Urothelium cell line (cell line): ENCODE measurements at regions not wholly inside any gene's neighbourhood (a gene's known extent, or its start where the extent isn't known, plus 50 kb on each side); places are given as distances from the start of the nearest gene placed in this dataset.
"Not testable (repeated sequence)": the region's sequence is repeated elsewhere in the genome, so short reads cannot be mapped to it uniquely, and the experiment has no call there.

Source experiments
- DNase-seq: peaks from one replicate; pipeline ENCODE4 v3.0.0; 2011; ENCODE audit warnings: low spot score, mixed read lengths
- FAIRE-seq: peaks from 2 replicates; lab custom pipeline; 2011; peaks lifted over from hg19 to GRCh38; lab: Jason Lieb, UNC

DNA sequence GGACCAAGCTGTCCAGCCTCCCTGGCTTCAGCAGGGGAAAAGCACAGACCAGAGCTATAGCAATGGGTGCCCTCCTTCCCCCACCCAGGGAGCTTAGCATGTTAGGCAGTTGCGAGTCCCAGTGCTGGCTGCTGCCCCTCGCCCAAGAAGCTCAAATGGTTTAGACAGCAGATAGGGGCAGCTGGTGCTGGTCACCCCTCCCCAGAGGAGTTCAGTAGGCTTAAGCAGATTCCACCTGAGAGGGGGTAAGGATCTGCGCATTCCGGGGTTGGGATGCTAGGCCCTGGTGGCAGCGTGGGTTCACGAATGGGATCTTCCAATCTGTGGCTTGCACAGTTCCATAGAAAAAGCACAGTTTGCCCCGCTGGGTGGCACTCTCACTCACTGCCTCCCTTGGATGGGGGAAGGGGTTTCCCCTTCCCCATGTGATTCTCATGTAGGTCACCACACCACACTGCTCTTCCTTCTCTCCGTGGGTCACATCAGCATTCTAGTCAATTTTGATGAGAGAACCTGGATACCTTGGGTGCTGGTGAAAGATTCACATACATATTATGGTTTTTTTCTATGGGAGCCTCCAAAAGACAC is 665.6 kb downstream of the C12orf50 start:
- no peak for DNase-seq
- FAIRE-seq: no peak

DNA sequence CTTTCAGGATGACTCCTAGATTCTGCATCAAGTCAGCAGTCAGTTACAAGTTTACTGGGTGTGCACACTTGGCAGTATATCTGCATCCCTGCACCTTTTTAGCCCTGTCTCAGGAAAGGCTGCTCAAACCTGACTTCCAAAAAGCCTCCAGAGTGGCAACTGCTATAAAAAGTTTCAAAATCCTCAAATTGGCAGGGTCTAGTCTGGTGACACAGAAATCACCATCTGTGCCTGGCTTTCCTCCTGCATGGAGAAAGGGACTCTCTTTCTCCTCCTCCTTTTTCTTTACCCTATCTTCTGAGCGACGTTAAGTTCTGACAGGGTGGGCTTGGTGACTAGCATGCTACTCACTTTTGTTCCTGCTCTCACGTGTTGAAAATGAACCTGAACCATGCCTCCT is 679.5 kb downstream of the C12orf50 start:
- no peak for FAIRE-seq

DNA sequence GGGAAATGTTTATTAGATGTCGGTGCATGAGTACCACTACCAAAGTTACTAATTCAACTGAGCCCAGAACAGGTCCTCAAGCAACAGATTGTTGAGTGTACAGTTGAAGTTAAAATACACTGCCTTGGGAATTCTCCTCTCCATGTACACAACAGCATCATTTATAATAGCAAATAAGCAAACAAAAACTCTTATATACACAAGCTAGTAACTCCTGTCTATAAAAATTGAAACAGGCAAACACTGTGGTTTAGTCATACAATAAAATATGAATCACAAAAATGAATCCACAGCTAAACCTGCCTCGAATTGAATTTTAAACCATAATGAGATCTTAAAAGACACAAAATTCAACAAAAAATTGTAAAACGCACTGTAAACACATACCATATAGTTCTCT is 681.1 kb downstream of the C12orf50 start:
- DNase-seq (no peak), FAIRE-seq (no peak)

More for the DNA sequence above, 679.5 kb downstream of the C12orf50 start:
- DNase-seq: no peak

DNA sequence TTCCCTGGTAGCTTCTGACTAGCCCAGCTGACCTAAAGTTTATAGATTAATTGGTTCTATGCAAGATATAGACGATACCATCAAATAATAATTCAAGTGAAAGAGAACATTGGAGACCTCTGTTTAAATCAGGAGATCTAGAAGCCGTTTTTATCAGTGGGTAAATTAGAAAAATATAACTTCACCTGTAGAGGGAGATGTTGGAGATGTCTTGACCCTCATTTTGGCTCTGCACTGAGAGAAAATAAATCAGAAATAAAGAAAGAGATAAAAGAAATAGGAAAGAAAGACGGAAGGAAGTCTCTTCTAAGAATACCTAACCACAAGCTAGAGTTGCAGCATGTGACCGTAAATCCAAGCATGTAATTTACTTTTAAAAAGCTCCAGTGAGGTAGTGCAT is 684.5 kb downstream of the C12orf50 start:
- FAIRE-seq: no peak
- peak; percentile 2 for DNase-seq

DNA sequence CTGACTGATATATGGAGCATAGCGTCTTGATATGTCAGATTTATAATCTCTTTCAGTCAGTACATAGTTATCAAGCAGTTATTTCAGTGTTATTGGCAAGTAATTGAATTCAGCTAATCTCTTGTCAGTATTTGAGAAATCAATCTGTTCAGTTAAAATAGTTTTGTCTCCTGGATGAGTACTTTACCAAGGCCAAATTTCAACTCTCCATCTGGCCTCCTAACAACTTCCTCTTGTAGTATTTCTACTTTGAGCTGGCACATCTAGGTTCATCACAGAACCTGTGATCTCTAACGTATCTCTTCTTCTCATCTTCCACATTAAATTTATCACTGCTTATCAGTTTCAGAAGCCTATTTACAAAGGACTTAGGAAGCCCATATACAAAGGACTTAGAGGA is 690.5 kb downstream of the C12orf50 start:
- no peak for FAIRE-seq

DNA sequence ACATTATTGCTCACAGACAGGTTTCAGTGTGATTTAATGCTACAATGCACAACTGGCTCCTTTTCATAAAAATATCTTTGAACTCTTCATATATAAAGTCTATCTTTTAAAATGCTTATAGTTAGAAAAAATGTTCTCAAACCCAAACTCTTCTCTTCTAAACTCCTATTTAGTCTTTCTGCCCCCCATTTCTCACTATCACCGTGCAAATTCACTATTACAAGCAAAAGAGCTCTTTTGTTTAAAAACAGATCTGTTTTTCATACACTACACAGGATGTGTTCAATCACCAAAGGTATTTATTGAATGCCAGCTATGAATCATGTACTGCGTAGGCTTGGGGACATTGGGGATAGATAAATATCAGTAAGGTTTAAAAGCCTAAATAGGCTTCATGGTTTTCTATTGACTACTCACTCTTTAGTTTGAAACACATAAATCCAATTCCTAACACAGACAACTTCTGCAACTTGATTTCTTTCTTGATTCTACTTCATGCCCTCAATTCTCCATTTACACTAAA is 692.3 kb downstream of the C12orf50 start:
- DNase-seq (no peak), FAIRE-seq (no peak)

More for the DNA sequence above, 690.5 kb downstream of the C12orf50 start:
- DNase-seq: no peak

DNA sequence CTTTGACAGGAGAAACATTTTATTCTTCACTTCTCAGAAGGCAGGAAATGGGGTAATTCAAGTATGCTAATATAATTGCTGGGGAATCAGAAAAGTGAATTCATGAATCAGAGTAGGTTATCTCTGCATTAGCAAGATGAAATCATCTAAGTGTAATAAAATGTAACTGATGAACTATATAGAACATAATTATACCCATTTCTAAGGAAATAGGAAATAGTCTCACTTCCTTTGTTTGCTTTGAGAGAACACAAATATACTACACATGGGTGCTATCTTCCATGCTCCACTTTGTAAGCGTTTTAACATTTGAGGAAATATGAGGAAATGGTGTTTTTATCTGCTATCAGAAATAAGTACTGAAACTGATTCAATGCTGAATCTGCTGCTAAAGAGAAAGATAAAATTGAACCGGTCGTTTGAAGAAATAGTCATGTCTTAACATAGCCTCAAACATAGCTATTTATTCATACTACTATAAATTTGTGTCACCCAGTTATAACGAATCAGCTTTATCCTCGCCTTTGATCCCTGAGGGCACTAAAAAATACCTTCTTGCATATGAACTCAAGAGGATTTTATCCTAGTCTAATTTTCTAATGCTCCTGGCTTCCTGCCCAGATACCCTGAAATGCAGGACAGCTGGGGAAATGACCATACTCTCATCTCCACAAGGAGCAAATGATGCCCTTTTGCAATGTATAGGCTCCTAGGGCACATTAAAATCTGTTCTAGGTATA is 696.0 kb downstream of the C12orf50 start:
- FAIRE-seq: no peak
- DNase-seq: no peak

DNA sequence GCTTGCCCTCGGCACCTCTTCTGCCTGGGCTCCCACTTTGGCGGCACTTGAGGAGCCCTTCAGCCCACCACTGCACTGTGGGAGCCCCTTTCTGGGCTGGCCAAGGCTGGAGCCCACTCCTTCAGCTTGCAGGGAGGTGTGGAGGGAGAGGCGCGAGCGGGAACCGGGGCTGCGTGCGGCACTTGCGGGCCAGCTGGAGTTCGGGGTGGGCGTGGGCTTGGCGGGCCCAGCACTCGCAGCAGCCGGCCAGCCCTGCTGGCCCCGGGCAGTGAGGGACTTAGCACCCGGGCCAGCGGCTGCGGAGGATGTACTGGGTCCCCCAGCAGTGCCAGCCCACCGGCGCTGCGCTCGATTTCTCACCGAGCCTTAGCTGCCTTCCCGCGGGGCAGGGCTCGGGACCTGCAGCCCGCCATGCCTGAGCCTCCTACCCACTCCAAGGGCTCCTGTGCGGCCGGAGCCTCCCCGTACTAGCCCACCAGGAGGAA is 699.1 kb downstream of the C12orf50 start:
- not testable (repeated sequence) for FAIRE-seq, DNase-seq

DNA sequence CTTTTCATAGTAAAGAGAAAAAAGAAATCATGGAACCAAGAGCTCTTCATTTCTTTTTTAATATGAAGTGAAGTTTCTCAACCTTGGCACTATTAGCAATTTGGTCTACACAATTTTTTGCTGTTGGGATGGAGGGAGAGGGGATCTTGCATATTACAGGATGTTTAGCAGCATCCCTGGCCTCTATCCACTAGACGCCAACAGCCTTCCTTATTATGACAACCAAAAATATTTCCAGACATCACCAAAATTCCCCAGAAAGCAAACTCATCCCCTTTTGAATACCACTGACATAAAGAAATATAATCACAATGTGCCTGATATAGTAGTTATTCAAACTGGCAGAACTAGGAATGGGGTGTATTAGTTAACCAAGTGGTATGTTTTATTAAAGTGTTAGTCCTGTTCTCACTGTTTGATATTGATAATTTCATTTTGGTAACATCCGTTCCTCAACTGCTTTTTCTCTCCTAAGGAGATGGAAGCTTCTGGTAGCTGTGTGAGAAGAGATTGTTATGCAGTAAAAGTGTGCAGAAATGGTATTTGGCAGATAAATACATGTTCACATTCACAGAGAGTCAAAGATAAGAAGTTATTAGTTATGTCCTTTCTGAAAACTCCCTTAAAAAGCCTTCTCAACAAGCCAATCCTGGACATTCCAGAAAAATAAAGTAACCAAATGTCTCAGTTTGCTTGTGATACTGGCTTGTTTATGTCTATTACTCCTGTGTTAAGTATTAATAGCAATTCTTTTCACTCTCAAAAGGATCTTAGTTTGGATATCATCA is 699.9 kb downstream of the C12orf50 start:
- FAIRE-seq (no peak), DNase-seq (no peak)

DNA sequence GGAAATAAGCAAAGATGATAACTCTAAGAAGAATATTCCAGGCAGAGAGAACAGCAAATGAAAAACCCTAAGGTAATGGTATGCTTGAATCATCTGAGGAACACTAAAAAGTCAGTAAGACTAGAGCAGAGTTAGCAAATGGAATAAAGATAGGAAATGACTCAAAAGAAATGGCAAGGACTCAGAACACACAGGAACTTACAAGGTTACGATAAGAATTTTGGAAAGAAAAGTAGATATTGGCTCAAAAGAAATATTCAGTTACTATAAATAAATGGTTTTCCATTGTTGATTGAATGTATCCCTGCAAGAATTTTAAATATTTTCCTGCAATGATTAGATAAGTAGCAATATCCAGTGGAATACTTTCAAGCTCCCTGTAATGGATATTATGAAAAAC is 705.8 kb downstream of the C12orf50 start:
- FAIRE-seq: no peak
- DNase-seq: no peak

DNA sequence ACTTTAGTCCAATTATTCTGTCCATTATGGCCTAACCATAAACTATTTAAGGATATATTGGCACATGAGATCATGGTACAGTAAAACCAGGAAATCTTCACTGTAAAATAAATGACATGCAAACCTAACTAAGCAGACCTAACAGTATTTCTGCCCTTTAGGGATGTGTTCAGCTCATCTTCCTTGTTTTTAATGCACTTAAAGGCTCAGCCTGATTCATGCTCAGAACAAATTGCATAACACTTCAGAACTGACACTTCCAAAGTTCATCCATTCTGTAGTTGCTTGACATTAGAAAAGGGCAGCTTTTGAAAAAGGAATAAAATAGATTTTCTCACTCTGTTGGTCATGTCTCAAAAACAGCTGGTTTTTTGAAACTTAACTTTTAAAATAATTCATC is 708.5 kb downstream of the C12orf50 start:
- no peak for FAIRE-seq

DNA sequence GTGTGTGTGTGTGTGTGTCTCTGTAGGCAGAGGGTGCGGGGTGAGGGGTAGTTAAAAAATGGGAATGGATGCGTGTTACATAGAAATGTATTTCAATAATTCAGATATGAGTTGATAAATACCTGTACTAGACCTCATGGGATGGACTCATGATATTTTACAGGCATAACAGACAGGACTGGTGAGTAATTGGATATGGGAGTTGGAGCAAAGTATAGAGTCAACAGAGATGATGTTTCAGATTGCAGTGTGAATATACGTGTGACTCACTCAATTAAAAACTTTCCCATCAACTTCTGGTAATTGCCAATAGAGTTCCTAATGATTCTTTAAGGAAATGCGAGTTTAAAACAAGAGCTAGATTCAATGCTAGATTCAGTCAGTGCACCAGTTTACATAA is 711.9 kb downstream of the C12orf50 start:
- DNase-seq (no peak), FAIRE-seq (no peak)

More for the DNA sequence above, 708.5 kb downstream of the C12orf50 start:
- DNase-seq: no peak

DNA sequence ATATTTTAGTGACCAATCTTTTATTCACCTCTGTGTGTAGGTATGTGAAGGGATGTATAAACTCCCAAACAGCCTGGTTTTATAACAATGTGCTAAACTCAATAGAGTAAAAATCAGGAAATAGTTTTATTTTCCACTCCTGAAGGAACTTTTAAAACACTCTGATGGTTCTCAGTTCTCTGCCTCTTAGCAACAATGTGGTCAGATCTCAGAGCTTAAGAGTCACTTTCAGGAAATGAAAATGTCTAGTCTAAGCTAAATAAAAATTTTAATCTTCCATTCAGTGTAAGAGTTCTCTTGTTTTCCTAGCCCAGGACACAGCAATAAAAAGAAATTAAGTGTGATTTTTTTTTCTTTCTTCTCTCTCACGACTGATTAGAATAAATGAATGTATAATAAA is 718.0 kb downstream of the C12orf50 start:
- DNase-seq (no peak), FAIRE-seq (no peak)

DNA sequence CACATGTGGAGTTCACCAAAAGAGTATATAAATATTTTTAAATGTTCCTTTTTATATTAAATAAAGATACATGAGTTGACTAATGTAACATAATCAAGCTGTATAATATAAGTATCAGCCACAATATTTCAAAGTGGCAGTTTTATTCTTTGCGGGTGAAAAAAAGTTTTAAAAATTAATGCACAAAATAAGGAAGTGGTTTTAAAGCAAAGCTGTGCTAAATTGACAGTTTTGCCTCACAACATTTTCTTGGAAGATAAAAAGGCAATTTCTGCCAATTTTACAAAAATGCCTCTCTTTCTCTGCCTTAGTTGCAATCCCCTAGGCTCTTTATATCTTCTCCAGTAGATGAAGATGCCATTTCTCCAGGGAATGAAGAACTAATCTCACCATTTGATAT is 719.1 kb downstream of the C12orf50 start:
- FAIRE-seq: no peak
- DNase-seq: no peak

DNA sequence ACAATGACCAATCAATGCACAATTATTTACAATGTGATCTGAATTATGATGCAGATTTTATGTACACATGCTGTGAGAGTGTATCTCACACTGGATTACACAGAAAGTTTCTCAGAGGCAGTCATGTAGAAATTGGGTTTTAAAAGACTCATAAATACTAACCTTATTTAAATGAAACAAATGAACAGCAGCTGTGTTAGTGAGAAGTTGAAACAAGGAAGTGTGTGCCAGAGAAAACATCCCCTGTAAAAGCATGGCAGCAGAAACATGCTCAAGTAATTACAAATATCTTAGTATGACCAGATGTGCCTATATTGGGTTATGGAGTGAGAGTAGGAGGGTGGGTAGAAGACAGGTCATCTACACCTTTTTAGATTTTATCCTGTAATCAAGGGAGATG is 723.7 kb downstream of the C12orf50 start:
- DNase-seq (no peak), FAIRE-seq (no peak)

DNA sequence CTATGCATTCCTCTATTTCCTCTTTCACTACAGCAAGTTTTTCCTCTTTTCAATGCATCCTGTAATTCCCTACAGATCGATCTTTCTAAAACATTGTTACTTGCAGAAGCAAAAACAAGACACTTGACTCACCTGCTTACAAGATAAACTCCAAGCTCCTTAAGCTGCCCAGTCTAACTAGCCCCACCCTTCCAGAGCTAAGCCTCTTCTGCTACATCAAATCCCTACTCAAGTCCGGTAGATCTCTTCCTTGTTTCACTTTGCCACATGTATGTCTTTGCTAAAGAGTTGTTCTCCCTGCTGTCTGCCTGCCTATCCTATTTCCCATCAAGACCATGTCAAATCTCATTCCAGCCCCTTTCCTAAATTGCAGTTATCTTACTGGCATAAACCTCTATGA is 724.8 kb downstream of the C12orf50 start:
- DNase-seq: no peak
- FAIRE-seq: no peak

DNA sequence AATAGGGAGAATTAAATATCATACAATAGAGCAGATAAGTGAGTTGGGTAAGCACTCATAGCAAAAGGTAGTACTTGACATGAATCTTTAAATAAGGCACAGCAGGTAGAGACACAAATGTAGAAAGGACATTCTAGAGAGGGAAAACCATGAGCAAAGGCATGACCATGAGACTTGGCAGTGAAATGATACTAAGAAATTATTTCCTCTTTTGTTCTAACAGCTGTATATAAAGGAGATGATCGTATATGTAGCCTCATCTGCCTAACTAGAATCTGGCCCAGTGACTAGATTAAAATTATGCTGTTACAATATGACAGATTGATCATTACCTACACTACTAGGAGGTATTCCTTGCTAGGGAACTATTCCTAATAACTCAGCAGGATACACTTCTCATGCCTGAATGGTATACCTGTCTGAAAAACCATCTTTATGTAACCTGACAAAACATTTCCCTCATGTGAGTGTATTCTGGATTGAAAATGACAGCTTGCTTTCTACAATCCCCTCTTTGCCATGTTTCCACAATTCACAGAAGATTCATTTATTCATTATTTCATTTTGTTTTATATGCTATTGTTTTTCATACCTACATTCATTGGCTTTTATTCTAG is 725.7 kb downstream of the C12orf50 start:
- DNase-seq: no peak
- no peak for FAIRE-seq

DNA sequence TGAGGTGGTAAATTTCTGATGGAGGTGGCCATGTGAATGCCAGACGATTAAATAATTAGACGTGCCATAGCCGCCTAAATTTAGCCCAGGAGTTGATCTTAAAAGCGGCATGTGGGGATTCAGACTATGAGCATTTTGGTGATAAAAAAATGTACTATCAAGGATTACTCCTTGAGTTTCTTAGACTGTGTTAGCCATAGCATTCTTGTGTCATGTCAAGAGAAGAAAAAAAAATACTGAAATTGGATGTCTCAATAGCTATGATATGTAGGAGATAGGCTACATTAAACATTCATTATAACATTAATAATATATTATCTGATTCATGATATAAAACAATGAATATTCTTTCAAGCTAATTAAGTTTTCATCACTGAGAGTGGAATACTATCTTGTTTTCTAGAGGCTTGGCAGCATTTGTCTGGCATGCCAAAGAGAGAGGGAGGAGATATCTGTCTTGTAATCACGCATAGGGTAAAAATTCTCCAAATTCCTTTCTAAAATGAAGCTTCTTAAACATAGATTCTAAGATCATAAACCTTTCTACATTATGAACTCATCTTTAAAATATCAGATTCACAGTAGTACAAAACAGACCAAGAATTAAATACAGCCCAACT is 727.0 kb downstream of the C12orf50 start:
- DNase-seq: no peak
- FAIRE-seq: no peak

DNA sequence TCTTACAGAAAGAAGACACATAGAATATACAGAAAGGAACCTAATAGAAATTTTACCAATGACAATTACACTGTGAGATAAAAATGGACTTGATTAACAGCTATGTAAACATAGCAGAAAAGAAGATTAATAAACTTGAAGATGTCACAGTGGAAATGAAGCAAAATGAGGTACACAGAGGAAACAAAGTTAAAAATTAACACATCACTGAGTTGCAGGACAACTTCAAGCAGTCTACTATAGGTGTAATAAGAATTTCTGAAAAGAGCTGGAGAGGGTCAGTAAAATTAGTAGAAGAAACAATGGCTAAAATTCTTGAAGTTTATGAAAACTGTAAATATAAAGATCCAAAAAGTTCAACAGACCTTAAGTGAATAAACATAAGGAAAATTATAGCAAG is 738.7 kb downstream of the C12orf50 start:
- no peak for DNase-seq
- FAIRE-seq: no peak

DNA sequence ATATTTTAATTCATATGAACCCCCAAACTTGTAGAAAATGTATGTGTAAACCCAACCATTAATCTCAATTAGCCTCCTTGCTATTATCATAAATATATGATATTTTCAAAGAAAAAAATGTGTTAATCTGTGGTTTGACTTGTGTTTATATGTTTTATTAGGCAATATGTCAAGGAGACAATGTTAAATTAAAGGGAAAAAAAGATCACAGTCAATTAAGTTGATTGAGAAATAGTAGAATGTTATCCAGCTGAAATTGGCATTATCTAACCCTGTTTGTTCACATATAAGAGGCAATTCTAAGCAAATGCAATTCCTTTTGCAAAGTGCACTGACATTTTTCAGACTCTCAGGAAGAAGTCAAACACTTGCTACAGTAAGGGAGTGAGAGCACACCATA is 745.3 kb downstream of the C12orf50 start:
- DNase-seq (no peak), FAIRE-seq (no peak)

DNA sequence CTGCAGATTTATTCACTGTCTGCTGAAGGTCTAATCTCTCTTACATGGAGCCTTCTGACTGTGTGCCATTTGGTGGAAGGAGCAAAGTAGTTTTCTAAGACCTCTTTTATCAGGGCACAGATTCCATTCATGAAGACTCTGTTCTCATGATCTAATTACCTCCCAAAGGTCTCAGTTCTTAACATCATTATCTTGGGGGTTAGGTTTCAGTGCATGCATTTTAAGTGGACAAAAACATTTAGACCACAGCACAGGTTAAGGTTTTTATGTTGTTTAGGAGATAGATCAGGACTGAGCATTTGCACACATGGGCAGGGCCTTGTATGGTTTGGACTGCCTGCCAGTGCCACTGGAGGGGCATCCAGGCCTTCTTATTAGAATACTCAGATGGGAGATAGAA is 746.1 kb downstream of the C12orf50 start:
- FAIRE-seq (no peak), DNase-seq (no peak)
